ENCODE measurements at regions not wholly inside any gene's neighbourhood (a gene's known extent, or its start where the extent isn't known, plus 50 kb on each side); places are given as distances from the start of the nearest gene placed in this dataset.
"Not testable (repeated sequence)": the region's sequence is repeated elsewhere in the genome, so short reads cannot be mapped to it uniquely, and the experiment has no call there.

DNA sequence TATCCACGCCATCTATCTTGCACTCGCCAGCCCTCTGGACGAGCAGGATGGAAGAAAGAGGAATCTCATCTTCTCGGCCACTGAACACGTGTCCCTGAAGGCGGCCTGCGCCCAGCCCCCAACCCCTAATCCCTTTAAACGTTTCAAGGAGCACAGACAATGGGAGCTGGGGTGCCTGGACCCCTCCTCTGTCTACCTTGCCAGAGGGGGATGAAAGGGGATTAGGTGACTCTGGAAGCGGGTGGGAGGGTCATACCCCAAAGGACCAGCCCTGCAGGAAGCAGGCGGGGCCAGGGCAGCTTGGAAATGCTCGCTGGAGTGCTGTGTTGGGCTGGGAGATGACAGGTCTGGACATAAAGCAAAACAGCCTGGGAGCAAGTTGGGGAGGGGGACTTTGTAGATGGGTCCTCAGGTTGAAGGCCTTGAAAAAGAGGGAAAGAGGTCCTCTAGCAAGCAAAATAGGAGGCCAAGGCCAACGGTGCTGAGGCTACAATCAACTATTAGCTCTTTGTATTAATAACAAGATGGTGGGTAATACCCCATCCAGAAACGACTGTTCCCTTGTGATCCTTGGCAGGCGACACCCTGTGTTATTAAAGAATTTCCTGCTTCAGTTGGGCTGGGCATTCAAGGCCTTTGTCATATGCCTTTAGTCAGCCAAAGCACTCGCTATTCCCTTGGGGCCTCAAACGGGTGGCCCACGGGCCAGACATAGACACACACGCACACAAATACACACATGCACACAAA, 126.5 kb upstream of the UNC5B start:
- Histone ChIP-seq H3K27ac (no peak overlapping the region), H3K4me3 (ENCODE audit: low read depth, low read length) (no peak overlapping the region), H3K27me3 (replicated peaks) (no peaks in the 10 kb centered on the region), H3K36me3 (replicated peaks) (no peaks in the 10 kb centered on the region)
- no peak for DNase-seq
- TF ChIP-seq, protein P1, sequence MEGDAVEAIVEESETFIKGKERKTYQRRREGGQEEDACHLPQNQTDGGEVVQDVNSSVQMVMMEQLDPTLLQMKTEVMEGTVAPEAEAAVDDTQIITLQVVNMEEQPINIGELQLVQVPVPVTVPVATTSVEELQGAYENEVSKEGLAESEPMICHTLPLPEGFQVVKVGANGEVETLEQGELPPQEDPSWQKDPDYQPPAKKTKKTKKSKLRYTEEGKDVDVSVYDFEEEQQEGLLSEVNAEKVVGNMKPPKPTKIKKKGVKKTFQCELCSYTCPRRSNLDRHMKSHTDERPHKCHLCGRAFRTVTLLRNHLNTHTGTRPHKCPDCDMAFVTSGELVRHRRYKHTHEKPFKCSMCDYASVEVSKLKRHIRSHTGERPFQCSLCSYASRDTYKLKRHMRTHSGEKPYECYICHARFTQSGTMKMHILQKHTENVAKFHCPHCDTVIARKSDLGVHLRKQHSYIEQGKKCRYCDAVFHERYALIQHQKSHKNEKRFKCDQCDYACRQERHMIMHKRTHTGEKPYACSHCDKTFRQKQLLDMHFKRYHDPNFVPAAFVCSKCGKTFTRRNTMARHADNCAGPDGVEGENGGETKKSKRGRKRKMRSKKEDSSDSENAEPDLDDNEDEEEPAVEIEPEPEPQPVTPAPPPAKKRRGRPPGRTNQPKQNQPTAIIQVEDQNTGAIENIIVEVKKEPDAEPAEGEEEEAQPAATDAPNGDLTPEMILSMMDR (IDR thresholded peaks at IDR 0.05; ENCODE audit: low read depth, low read length, missing control alignments): no peak
- in situ Hi-C loops (cut with HindIII; ENCODE audit: low pct_ligation_motif_present, low sequenced_read_pairs): no loop called here

GRCh38 chr10:71086439-71087080, 125.8 kb upstream of the UNC5B start:
- no peak overlapping the region for H3K4me3 ChIP-seq (ENCODE audit: low read depth, low read length)
- in situ Hi-C loops (cut with HindIII; ENCODE audit: low pct_ligation_motif_present, low sequenced_read_pairs): no loop called here
- no peaks in the 10 kb centered on the region for H3K36me3 ChIP-seq (replicated peaks)
- no peaks in the 10 kb centered on the region for H3K27me3 ChIP-seq (replicated peaks)
- TF ChIP-seq, protein P1 (IDR thresholded peaks at IDR 0.05; ENCODE audit: low read depth, low read length, missing control alignments): no peak
- no peak for DNase-seq
- H3K27ac ChIP-seq: no peak overlapping the region

- in situ Hi-C loops (cut with HindIII; ENCODE audit: low pct_ligation_motif_present, low sequenced_read_pairs): no loop called here
- Histone ChIP-seq H3K27me3 (replicated peaks) (no peaks in the 10 kb centered on the region), H3K36me3 (replicated peaks) (no peaks in the 10 kb centered on the region), H3K4me3 (ENCODE audit: low read depth, low read length) (no peak overlapping the region), H3K27ac (no peak overlapping the region)
- no peak for DNase-seq
- TF ChIP-seq, protein P1 (IDR thresholded peaks at IDR 0.05; ENCODE audit: low read depth, low read length, missing control alignments): no peak
These were observed 124.7 kb upstream of the UNC5B start for GRCh38 chr10:71087622-71088021.

DNA sequence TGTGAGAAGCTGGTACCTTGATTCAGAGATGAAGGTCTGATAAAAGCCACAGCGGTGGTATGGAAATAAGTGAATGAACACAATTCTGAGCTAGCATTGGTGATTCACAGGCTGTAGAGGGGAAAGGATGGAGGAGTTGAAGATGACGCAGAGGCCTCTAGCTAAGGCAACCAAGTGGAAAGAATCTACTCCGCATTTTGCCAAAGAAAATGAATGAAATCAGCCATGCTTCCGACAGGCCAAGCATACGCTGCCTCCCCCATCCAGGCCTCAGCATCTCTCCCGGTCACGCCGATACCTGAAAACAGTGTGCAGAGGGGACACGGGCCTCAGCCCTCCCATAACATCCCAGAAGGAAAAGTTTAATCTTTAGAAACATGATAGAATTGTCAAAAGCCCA, 124.3 kb upstream of the UNC5B start:
- no peaks in the 10 kb centered on the region for H3K27me3 ChIP-seq (replicated peaks)
- in situ Hi-C loops (cut with HindIII; ENCODE audit: low pct_ligation_motif_present, low sequenced_read_pairs): no loop called here
- no peak for DNase-seq
- H3K36me3 ChIP-seq (replicated peaks): no peaks in the 10 kb centered on the region
- TF ChIP-seq, protein P1 (IDR thresholded peaks at IDR 0.05; ENCODE audit: low read depth, low read length, missing control alignments): no peak
- H3K4me3 ChIP-seq (ENCODE audit: low read depth, low read length): no peak overlapping the region
- H3K27ac ChIP-seq: no peak overlapping the region

GRCh38 chr10:71088578-71088977, 123.8 kb upstream of the UNC5B start:
- in situ Hi-C loops (cut with HindIII; ENCODE audit: low pct_ligation_motif_present, low sequenced_read_pairs); H3K36me3 ChIP-seq (replicated peaks): not testable (repeated sequence)

DNA sequence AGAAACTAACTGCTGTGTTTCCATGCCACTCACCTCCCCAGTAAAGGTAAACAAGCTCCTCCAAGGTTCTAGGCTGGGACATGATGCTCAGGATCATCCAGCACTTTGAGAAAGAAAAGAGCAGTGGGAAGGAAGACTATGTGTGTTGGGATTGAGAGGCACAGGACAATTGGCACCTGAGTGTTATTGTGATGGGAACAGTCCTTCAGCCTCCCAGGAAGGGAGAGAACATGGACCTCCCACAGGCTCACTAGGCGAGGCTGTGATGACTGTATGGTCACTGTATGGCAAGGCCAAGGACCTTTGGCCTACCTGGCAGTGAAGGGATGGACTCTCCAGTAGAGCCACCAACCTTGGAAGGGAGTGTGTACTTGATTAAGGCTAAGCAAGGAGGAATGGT, 123.2 kb upstream of the UNC5B start:
- Histone ChIP-seq H3K27ac (no peak overlapping the region), H3K27me3 (replicated peaks) (no peaks in the 10 kb centered on the region), H3K36me3 (replicated peaks) (no peaks in the 10 kb centered on the region), H3K4me3 (ENCODE audit: low read depth, low read length) (no peak overlapping the region)
- no peak for DNase-seq
- in situ Hi-C loops (cut with HindIII; ENCODE audit: low pct_ligation_motif_present, low sequenced_read_pairs): no loop called here
- TF ChIP-seq, protein P1 (IDR thresholded peaks at IDR 0.05; ENCODE audit: low read depth, low read length, missing control alignments): no peak

More at GRCh38 chr10:71088578-71088977, 123.8 kb upstream of the UNC5B start:
- not testable (repeated sequence) for H3K27ac ChIP-seq; H3K27me3 ChIP-seq (replicated peaks); DNase-seq; H3K4me3 ChIP-seq (ENCODE audit: low read depth, low read length)

Data from brain microvascular endothelial cell (primary cell).